Neural progenitor cell (in vitro differentiated cells): ENCODE measurements at regions not wholly inside any gene's neighbourhood (a gene's known extent, or its start where the extent isn't known, plus 50 kb on each side); places are given as distances from the start of the nearest gene placed in this dataset.

Experiments
- DNase-seq: peaks from one replicate; pipeline ENCODE4 v3.0.0-alpha.2; 2016; ENCODE audit warnings: low spot score
- H2AFZ ChIP-seq: fragments of 200-600 bp; sonication (generic); replicated peaks from 2 replicates; pipeline ENCODE4 v1.6.1; 2016; ENCODE audit warnings: antibody characterized with exemption
- H3F3A ChIP-seq: fragments of 200-600 bp; sonication (generic); 2 replicates; pipeline ENCODE4 v1.6.1; 2016; ENCODE audit warnings: antibody characterized with exemption, low read depth
- H3K27ac ChIP-seq: fragments of 200-600 bp; sonication (generic); 2 replicates; pipeline ENCODE4 v1.5.1; 2016; ENCODE audit warnings: mild to moderate bottlenecking
- H3K27me3 ChIP-seq: fragments of 200-600 bp; sonication (generic); 2 replicates; pipeline ENCODE4 v1.6.1; 2016; ENCODE audit warnings: mild to moderate bottlenecking, moderate library complexity
- H3K36me3 ChIP-seq: fragments of 200-600 bp; sonication (generic); 2 replicates; pipeline ENCODE4 v1.5.1; 2016
- H3K4me1 ChIP-seq: fragments of 200-600 bp; sonication (generic); 2 replicates; pipeline ENCODE4 v1.6.1; 2016; ENCODE audit warnings: mixed run types
- H3K4me2 ChIP-seq: fragments of 200-600 bp; sonication (generic); 2 replicates; pipeline ENCODE4 v1.6.1; 2016
- H3K4me3 ChIP-seq: fragments of 200-600 bp; sonication (generic); 2 replicates; pipeline ENCODE4 v1.5.1; 2016
- H3K79me2 ChIP-seq: fragments of 200-600 bp; sonication (generic); 2 replicates; pipeline ENCODE4 v1.6.1; 2016; ENCODE audit warnings: low read depth
- H3K9ac ChIP-seq: fragments of 200-600 bp; sonication (generic); 2 replicates; pipeline ENCODE4 v1.6.1; 2016
- H3K9me3 ChIP-seq: fragments of 200-600 bp; sonication (generic); 2 replicates; pipeline ENCODE4 v1.5.1; 2016; ENCODE audit warnings: low read depth
- H4K20me1 ChIP-seq: fragments of 200-600 bp; sonication (generic); 2 replicates; pipeline ENCODE4 v1.6.1; 2016; ENCODE audit warnings: low read depth
- H3K27ac Mint-ChIP-seq: 3 replicates; pipeline ENCODE4 v1.8.0; 2021; ENCODE audit warnings: mixed read lengths
- H3K27me3 Mint-ChIP-seq: 2 replicates; pipeline ENCODE4 v1.8.0; 2022; ENCODE audit warnings: low read depth, mild to moderate bottlenecking, inconsistent platforms, moderate library complexity, mixed read lengths; ENCODE audit not compliant: insufficient read depth
- H3K36me3 Mint-ChIP-seq: 3 replicates; pipeline ENCODE4 v1.8.0; 2021; ENCODE audit warnings: mixed read lengths
- H3K4me1 Mint-ChIP-seq: 3 replicates; pipeline ENCODE4 v1.8.0; 2021; ENCODE audit warnings: mixed read lengths
- H3K4me3 Mint-ChIP-seq: 3 replicates; pipeline ENCODE4 v1.8.0; 2021; ENCODE audit warnings: mild to moderate bottlenecking, moderate library complexity, mixed read lengths
- H3K9me3 Mint-ChIP-seq: 3 replicates; pipeline ENCODE4 v1.8.0; 2020; ENCODE audit warnings: mixed read lengths
- CTCF ChIP-seq: fragments of 200-600 bp; sonication (generic); IDR thresholded peaks from 2 replicates; pipeline ENCODE4 v1.5.1; 2017; ENCODE audit warnings: antibody characterized with exemption, mild to moderate bottlenecking
- EZH2 ChIP-seq: fragments of 200-600 bp; sonication (generic); IDR thresholded peaks from 2 replicates; pipeline ENCODE4 v1.6.1; 2017; ENCODE audit warnings: antibody characterized with exemption, mild to moderate bottlenecking, moderate library complexity
- EZH2phosphoT487 ChIP-seq: fragments of 200-600 bp; sonication (generic); IDR thresholded peaks from 2 replicates; pipeline ENCODE4 v1.6.1; 2017; ENCODE audit warnings: antibody characterized with exemption

GRCh38 chr6:92380803-92381601 is 1038.4 kb downstream of the EPHA7 start:
- no peaks in the 10 kb centered on the region for H3K27me3 Mint-ChIP-seq
- H3K9me3 Mint-ChIP-seq = no peaks in the 10 kb centered on the region
- no peak for DNase-seq
- H3K9ac ChIP-seq = no peak overlapping the region
- no peaks in the 10 kb centered on the region for H3K79me2 ChIP-seq
- H3K36me3 ChIP-seq = no peaks in the 10 kb centered on the region
- no peak overlapping the region for H3K27ac Mint-ChIP-seq
- H3F3A ChIP-seq = no peaks in the 10 kb centered on the region
- H3K4me1 ChIP-seq = no peaks in the 10 kb centered on the region
- H3K4me2 ChIP-seq = no peak overlapping the region
- H2AFZ ChIP-seq = no peak overlapping the region
- no peaks in the 10 kb centered on the region for H3K36me3 Mint-ChIP-seq
- no peaks in the 10 kb centered on the region for H3K27me3 ChIP-seq
- no peak for TF ChIP-seq EZH2phosphoT487
- no peak for TF ChIP-seq CTCF
- TF ChIP-seq EZH2 = no peak
- H3K9me3 ChIP-seq = no peaks in the 10 kb centered on the region
- H3K4me3 Mint-ChIP-seq = no peak overlapping the region
- H3K4me3 ChIP-seq = no peak overlapping the region
- H3K27ac ChIP-seq = no peak overlapping the region
- no peaks in the 10 kb centered on the region for H4K20me1 ChIP-seq
- no peaks in the 10 kb centered on the region for H3K4me1 Mint-ChIP-seq

GRCh38 chr6:92377137-92377536 is 1042.2 kb downstream of the EPHA7 start:
- Mint-ChIP-seq H3K27me3 (no peaks in the 10 kb centered on the region), H3K9me3 (no peaks in the 10 kb centered on the region), H3K4me3 (no peak overlapping the region), H3K4me1 (no peaks in the 10 kb centered on the region), H3K27ac (no peak overlapping the region), H3K36me3 (no peaks in the 10 kb centered on the region)
- no peak overlapping the region for H2AFZ ChIP-seq
- no peaks in the 10 kb centered on the region for H3K9me3 ChIP-seq
- no peaks in the 10 kb centered on the region for H3K79me2 ChIP-seq
- no peak overlapping the region for H3K27ac ChIP-seq
- no peaks in the 10 kb centered on the region for H3F3A ChIP-seq
- H3K4me1 ChIP-seq = no peaks in the 10 kb centered on the region
- H3K9ac ChIP-seq = no peak overlapping the region
- H3K4me2 ChIP-seq = no peak overlapping the region
- no peaks in the 10 kb centered on the region for H4K20me1 ChIP-seq
- no peak overlapping the region for H3K4me3 ChIP-seq
- TF ChIP-seq CTCF (no peak), EZH2 (no peak), EZH2phosphoT487 (no peak)
- no peaks in the 10 kb centered on the region for H3K27me3 ChIP-seq
- no peak for DNase-seq
- no peaks in the 10 kb centered on the region for H3K36me3 ChIP-seq

- Histone ChIP-seq H3K4me1 (no peaks in the 10 kb centered on the region), H3K9me3 (no peaks in the 10 kb centered on the region), H3K9ac (no peak overlapping the region), H3K27ac (no peak overlapping the region), H4K20me1 (no peaks in the 10 kb centered on the region), H3K4me3 (no peak overlapping the region), H2AFZ (no peak overlapping the region), H3K4me2 (no peak overlapping the region), H3K79me2 (no peaks in the 10 kb centered on the region), H3K27me3 (no peaks in the 10 kb centered on the region), H3K36me3 (no peaks in the 10 kb centered on the region), H3F3A (no peaks in the 10 kb centered on the region)
- no peak for TF ChIP-seq EZH2phosphoT487
- TF ChIP-seq EZH2 = no peak
- TF ChIP-seq CTCF = no peak
- H3K9me3 Mint-ChIP-seq = no peaks in the 10 kb centered on the region
- no peak overlapping the region for H3K27ac Mint-ChIP-seq
- H3K4me3 Mint-ChIP-seq = no peak overlapping the region
- H3K36me3 Mint-ChIP-seq = no peaks in the 10 kb centered on the region
- H3K4me1 Mint-ChIP-seq = no peaks in the 10 kb centered on the region
- no peaks in the 10 kb centered on the region for H3K27me3 Mint-ChIP-seq
- no peak for DNase-seq
Measured at GRCh38 chr6:92376691-92377090, 1042.7 kb downstream of the EPHA7 start.
